ENCODE measurements at regions not wholly inside any gene's neighbourhood (a gene's known extent, or its start where the extent isn't known, plus 50 kb on each side); places are given as distances from the start of the nearest gene placed in this dataset.

GRCh38 chr12:31868965-31869364 is 90.2 kb upstream of the RESF1 start:
- DNase-seq (ENCODE audit: low read depth in 3 of 3), result no peak

GRCh38 chr12:31867292-31867691 is 91.9 kb upstream of the RESF1 start:
- DNase-seq (ENCODE audit: low read depth in 3 of 3), result no peak

- no peak for DNase-seq (ENCODE audit: low read depth in 3 of 3)
Observed at GRCh38 chr12:31866523-31866922, 92.7 kb upstream of the RESF1 start.

- no peak for DNase-seq (ENCODE audit: low read depth in 3 of 3)
Observed at GRCh38 chr12:31865023-31865422, 94.2 kb upstream of the RESF1 start.

- no peak for DNase-seq (ENCODE audit: low read depth in 3 of 3)
Observed at GRCh38 chr12:31861360-31861759, 97.9 kb upstream of the RESF1 start.

GRCh38 chr12:31860401-31860800 is 98.8 kb upstream of the RESF1 start:
- no peak for DNase-seq (ENCODE audit: low read depth in 3 of 3)

GRCh38 chr12:31859232-31859977 is 99.8 kb upstream of the RESF1 start:
- DNase-seq (ENCODE audit: low read depth in 3 of 3), result no peak

- DNase-seq (ENCODE audit: low read depth in 3 of 3), result no peak
Observed at GRCh38 chr12:31855427-31855826, 103.8 kb upstream of the RESF1 start.

GRCh38 chr12:31853977-31854376 is 105.2 kb upstream of the RESF1 start:
- no peak for DNase-seq (ENCODE audit: low read depth in 3 of 3)

DNA sequence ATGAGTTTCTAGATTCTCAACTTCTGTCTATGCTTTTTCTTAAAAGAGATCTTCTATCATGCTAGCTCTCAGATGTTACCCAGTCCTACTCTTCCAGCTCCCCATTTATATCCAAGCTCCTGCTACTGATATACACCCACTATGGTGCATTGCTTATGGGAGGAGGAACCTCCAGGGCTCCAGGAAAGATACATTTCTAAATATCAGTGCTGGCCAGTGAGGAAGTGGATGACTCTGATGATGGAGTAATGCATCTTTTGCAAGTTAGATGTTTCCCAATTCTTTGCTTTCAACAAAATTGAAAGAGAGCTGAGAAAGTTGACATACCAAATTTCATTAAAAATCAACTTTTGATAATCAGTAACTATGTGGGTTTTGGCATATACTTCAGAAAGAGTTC is 105.7 kb upstream of the RESF1 start:
- DNase-seq (ENCODE audit: low read depth in 3 of 3), result no peak

- DNase-seq (ENCODE audit: low read depth in 3 of 3), result no peak
Observed at GRCh38 chr12:31850268-31850667, 108.9 kb upstream of the RESF1 start.

GRCh38 chr12:31849090-31849687 is 110.0 kb upstream of the RESF1 start:
- no peak for DNase-seq (ENCODE audit: low read depth in 3 of 3)

DNA sequence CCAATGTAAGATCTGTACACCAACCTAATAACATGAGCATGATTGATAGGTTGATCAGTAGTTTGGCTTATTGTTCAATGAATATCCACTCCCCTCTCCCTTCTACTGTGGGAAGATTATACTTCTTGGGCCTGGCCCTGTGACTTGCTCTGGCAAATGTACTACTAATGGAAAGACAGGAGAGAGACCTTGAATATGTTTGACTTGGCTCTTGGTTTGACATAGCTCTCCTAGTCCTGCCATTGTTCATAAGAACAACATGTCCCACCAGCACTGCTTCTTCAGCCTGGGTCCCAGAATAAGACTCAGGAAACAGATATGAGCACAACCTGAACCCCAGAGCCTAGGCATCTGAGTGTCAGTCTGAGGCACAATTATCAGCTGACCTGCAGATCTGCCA is 112.8 kb upstream of the RESF1 start:
- no peak for DNase-seq (ENCODE audit: low read depth in 3 of 3)

- no peak for DNase-seq (ENCODE audit: low read depth in 3 of 3)
Observed at GRCh38 chr12:31845613-31846322, 113.4 kb upstream of the RESF1 start.

DNA sequence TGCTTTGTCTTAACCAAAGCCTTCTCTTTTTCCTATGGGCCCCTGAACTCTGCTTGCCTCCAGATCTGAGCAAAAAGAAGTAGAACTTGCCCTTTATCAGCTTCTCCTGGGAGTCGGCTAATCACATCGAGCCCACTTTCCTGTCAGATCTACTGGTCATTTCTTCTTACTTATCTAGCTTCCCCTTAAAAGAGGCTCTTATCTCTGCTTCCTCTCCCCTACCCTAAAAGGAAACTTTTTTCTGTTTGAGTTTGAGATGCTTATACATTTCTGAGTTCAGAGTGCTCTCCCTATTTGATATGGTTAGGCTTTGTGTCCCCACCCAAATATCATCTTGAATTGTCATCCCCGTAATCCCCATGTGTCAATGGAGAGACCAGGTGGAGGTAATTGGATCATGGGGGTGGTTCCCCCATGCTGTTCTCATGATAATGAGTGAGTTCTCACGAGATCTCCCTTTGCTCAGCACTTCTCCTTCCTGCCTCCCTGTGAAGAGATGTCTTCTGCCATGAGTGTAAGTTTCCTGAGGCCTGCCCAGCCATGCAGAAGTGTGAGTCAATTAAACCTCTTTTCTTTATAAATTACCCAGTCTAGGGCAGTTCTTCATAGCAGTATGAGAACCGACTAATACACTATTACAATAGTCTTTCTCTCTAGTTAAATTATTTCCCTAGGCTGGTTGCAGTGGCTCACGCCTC is 114.7 kb upstream of the AMN1 start:
- no peak for DNase-seq (ENCODE audit: low read depth in 3 of 3)

- DNase-seq (ENCODE audit: low read depth in 3 of 3), result no peak
Observed at GRCh38 chr12:31837913-31838312, 109.1 kb upstream of the AMN1 start.

GRCh38 chr12:31835276-31835882 is 106.6 kb upstream of the AMN1 start:
- DNase-seq (ENCODE audit: low read depth in 3 of 3), result no peak

GRCh38 chr12:31834150-31834549 is 105.3 kb upstream of the AMN1 start:
- DNase-seq (ENCODE audit: low read depth in 3 of 3), result no peak

- peak in 2 of 3 experiments; percentile 2 to 12 for DNase-seq (ENCODE audit: low read depth in 3 of 3)
Observed at GRCh38 chr12:31832740-31833729, 104.2 kb upstream of the AMN1 start.

GRCh38 chr12:31828071-31828470 is 99.2 kb upstream of the AMN1 start:
- DNase-seq (ENCODE audit: low read depth in 3 of 3), result no peak

GRCh38 chr12:31822761-31823160 is 93.9 kb upstream of the AMN1 start:
- no peak for DNase-seq (ENCODE audit: low read depth in 3 of 3)

All from stimulated activated CD4-positive, alpha-beta T cell treated with anti-CD3 and anti-CD28 coated beads, TNF-alpha, amount 100 ng/mL, for 24 hours (primary cell).